NCI-H524 (cell line): ENCODE measurements at regions not wholly inside any gene's neighbourhood (a gene's known extent, or its start where the extent isn't known, plus 50 kb on each side); places are given as distances from the start of the nearest gene placed in this dataset.

Experiments used
- DNase-seq, 2 experiments: peaks; one replicate each; lab custom pipeline; 2025; lab: John Stamatoyannopoulos, UW

DNA sequence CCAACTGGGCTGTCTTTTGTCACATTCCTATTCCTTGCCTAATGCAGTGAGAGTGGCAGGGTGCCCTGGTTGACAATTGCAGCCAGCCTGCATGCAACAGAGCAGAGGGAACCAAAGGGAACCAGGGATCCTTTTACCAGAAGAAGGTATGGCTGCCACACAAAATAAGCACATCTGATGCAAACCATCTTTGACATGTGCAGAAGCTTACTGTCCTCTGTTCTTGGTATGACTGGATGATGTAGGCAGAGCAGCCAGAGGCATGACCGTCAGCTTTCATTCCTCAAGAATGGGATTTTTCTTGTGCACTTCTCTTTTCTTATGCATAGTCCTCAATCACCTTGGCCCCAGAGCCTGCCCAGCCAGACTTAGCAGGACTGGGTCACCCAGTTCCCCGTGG, 116.1 kb downstream of the UQCRFS1 start:
- DNase-seq = no peak

DNA sequence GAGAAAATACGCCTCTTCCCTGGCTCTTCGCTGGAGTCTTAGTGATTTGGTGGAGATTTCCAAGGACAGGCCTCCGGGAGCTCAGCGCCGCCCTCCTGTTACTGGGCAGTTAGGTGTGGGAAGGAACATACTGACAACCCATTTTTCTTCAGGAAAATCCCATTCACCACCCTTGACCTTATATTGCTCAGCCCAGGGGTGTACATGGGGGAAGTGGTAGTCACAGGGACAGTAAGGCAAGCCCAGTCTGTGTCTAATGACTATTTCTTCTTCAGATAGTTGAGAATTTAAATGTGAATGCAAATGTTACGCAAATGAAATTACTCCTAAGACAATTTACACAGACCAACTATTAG, 119.4 kb downstream of the UQCRFS1 start:
- DNase-seq = no peak

DNA sequence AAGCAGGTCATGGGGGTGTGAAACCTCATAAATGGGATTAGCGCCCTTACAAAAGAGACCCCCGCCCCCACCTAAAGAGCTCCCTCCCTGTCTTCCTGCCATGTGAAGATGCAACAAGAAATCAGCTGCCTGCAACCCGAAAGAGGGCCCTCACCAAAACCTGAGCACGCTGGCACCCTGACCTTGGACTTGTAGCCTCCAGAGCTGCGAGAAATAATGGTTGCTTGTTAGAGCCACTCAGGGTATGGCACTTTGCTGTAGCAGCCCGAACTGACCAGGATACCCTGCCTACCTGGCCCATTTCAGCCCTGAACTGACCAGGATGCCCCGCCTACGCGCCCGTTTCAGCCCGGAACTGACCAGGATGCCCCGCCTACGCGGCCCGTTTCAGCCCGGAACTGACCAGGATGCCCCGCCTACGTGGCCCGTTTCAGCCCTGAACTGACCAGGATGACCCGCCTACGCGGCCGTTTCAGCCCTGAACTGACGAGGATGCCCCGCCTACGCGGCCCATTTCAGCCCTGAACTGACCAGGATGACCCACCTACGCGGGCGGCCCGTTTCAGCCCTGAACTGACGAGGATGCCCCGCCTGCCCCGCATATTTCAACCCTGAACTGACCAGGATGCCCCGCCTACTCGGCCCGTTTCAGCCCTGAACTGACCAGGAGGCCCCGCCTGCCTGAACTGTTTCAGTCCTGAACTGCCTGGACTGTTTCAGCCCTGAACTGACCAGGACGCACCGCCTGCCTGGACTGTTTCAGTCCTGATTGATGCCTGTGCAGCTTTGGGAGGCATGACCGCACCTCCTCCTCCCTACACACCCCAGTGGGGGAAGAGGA, 120.0 kb downstream of the UQCRFS1 start:
- no peak for DNase-seq

DNA sequence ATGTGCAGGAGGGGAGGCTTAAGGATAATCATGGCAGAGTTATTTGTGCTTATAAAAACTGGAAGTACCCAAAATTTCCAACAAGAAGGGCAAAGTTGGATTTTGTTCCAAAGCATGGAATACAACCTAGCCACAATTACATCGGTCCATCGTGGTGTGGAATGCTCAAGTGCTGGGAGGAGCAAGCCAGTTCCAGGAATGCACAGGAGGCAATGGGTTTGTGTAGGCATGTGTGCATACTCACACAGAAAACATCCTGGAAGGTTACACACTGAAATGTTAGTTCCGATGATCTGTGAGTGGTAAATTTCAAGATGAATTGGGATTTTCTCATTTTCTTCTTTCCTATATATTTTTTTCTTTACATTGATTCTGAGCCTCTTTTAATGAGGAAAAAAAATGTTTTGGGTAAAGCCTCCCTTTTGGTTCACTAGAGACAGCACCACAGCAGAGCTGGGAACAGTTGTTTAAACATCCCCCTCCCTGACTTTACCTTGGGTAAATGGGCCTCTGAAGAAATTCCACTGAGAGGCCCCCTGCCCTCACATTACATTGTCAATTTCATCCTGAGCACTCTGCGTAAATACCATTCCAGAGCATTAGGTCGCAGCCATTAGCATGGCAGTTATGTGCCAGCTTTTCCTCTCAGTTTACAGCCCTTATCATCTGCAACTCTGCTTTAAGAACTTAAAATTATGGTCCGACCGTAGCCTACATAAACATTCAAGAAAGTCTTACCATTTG, 122.0 kb downstream of the UQCRFS1 start:
- no peak for DNase-seq

DNA sequence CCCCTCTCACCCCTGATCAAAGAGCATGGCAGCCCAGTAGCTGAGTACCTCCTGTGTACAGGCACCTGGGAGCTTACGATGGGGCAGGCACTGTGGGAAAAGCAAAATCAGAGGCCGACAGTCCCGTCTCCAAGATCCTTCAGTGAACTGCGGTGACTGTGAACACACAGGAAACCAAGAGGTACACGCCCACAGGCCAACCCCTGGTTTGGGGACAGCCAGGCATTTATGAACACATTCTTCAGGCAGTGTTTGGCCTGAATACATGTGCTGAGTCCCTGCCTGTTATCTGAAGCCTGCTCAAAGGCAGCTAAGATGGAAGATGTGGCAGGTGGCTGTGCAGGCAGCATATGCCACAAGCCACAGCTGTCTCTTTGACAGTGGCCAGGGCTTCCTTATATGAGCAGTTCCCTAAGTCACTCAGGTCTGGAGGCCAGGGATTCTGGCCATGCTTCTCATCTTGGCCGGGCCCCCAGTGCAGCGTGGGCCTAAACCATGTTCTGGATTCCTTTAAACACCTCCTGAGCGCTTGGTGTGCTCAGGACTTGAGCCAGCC, 123.6 kb downstream of the UQCRFS1 start:
- DNase-seq = no peak

GRCh38 chr19:29088761-29089160, 124.2 kb downstream of the UQCRFS1 start:
- no peak for DNase-seq

DNA sequence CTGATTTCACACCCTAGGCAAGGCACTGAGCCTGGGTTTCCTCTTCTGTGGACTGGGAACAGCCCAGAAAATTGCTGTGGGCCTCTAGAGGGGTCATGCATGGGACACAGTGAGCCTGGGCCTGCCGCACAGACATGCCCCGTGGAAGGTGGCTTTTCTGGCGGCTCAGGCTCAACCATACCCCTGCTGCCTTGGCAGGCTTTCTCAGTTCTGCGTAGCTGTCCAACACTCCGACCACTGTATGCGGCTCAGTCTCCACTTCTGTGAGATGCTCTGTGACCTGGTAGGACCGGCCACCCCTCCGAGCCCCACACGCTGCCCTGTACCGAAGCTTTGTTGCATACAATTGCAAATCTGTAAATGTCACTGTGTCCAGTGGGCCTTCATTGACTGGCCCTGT, 126.3 kb downstream of the UQCRFS1 start:
- no peak for DNase-seq

GRCh38 chr19:29086182-29086581, 126.8 kb downstream of the UQCRFS1 start:
- DNase-seq = no peak

DNA sequence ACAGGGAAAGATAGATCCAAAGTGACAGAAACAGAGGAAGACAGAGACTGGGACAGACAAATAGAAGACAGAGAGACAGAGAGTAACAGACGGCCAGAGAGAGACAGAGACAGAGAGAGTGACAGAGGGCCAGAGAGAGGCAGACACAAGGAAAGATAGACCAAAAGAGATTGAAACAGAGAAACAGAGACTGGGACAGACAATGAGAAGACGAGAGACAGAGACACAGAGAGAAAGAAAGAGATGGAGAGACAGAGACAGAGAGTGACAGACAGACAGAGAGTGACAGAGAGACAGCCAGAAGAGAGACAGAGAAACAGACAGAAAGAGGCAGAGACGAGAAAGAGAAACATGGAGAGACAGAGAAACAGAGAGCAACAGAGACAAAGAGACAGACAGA, 127.3 kb downstream of the UQCRFS1 start:
- DNase-seq = no peak

DNA sequence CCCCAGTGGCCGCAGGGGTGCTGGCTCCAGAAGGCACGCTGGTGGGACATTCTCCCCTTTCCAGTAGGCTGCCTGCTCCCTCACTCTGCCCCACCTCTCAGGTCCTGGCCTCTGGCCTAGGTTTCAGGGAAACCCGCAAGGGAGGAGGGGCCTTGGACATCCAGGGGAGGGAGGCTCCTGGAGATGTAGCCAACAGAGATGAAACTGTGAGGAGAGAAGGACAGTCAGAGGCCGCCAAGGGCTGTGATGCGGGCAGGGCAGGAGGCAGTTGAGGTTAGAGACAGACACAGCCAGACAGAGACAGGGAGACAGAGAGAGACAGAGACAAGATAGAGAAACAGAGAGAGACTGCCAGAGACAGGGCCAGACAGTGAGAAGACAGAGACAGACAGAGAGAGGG, 127.7 kb downstream of the UQCRFS1 start:
- DNase-seq = no peak

DNA sequence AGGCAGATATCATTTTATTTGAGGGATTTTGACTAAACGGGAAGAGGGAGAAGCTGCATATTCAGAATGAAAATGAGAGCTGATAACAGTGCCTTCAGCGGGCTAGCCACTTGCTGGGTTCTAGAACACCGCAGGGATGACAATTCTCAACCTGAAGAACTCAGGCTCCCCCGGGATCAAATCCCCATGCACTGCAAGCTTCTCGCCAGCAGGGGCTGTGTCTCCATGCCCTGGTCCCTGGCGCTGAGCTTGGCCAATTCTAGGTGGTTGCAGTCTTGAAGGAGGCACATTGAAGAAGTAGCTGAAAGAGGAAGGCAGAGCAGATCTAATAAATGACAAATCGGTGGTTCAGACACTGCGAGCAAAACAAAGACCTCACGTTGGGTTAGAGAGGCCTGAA, 128.7 kb downstream of the UQCRFS1 start:
- no peak for DNase-seq

DNA sequence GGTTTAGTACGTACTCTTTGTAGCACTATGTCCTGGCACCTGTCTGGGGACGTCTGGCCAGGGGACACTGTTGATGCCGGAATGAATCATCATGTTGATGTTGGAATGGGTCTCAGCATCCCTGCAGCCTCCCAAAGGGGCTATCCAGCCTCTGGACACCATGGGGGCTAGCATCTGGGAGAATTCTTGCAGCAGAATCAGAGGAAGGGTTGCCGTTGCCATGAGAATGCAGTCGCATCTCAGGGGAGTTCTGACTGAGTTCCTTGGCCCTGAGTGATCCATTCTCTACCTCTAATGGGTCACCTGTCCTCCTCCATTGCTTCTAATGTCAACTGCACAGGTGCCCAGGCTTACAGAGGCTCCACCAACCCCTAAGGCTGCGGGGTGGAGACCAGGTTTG, 129.1 kb downstream of the UQCRFS1 start:
- no peak for DNase-seq

DNA sequence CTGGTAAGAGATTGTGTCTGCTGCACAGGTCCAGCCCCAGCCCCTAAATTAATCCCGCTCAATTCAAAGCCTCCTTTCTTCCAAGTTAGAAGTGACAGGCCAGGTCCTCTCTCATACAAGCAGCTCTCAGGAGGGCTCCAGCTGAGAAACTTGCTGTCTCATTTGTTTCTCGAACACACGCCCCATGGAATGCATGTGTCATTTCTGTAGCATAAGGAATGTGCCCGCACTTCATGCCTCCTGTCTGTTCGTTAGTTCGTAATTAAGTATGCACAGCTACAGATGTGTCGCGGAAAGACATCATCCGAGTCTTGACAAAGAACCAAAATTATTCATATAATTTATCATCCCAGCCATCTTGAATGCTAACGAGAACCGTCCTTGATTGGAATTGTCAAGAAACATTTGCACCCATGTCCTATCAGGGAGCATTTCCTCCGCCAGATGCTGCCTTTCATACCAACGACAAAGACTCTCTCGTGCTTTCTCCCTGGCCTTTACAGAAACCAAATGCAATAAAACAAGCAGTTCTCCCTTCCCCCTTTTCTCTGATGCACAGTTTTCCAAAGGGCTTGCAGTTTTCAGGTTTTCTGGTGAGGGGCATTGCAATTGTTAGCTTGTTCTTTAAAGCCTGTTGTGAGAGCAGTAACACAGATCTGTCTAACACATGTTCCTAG, 133.5 kb downstream of the UQCRFS1 start:
- DNase-seq = no peak

DNA sequence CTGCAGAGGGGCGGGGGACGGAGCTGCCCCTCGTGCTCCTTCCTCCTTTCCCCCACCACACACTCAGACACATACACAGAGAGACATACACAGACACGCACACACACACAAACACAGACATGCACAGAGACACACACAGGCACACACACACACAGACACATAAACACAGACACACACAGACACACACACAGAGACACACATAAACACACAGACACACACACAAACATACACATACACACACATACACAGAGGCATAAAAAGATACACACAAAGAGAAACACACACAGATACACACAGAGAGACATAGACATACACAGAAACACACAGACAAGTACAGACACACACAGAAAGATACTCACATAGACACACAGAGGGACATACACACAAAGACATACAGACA, 136.0 kb downstream of the UQCRFS1 start:
- DNase-seq = no peak

DNA sequence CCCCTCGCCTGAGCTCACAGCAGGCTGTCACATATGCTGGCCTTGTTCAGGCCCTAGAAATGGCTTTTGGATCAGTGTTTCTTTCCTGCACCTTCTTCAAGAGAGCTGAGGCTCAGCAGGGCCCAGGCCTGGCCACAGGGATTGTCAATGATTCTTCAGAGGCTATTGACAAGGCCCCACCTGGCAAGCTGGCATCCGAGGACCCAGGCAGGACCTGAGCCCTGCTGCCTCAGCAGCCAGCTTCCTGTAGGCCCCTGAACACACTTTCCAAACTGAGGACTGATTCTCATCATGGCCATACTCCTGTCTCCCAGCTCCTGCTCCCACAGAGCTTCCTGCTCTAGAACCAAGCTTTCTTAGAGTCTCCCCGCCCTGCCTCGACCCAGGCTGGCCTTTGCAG, 136.8 kb downstream of the UQCRFS1 start:
- DNase-seq = no peak

DNA sequence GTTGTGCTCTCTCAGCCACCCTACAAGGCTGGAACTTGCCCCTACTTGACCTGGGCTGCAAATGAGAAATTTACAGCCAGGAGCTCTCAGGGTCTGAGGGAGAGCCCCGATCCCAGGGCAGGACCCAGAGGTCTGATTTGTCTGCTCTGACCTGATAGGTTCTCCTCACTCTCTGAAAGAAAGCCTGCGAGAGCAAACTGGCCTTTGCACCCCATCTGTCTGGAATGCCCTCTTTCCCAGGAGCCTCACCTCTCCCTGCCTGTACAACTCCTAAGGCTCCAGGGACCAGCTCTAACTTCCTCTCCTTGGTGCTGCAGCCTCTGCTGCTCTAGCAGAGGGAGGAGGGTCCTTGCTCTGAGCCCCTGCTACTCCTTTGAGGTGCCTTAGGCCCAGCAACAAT, 137.8 kb downstream of the UQCRFS1 start:
- DNase-seq = no peak

GRCh38 chr19:29074579-29074978, 138.4 kb downstream of the UQCRFS1 start:
- DNase-seq = no peak

DNA sequence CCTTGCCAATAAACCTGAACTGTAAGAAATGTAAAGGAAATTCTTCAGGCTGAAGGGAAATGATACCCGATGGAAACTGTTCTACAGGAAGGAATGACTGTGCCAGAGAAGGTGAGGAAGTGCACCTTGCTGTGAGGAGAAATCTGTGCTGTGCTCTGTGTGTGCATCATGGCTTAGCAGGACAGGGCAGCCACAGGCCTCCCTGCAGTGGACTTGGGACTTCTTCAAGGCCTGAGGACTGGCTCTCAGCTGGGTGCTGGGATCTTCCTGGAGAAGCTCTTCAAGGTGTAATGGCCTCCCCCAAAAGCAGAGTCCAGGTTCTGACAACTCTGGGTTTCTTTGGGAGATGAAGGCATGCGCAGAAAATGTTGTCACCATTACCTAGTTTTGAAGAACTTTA, 145.1 kb downstream of the UQCRFS1 start:
- no peak for DNase-seq

- DNase-seq = no peak
These were observed 150.2 kb downstream of the UQCRFS1 start for GRCh38 chr19:29062475-29063435.

- DNase-seq = no peak
These were observed 152.1 kb downstream of the UQCRFS1 start for GRCh38 chr19:29060813-29061364.

DNA sequence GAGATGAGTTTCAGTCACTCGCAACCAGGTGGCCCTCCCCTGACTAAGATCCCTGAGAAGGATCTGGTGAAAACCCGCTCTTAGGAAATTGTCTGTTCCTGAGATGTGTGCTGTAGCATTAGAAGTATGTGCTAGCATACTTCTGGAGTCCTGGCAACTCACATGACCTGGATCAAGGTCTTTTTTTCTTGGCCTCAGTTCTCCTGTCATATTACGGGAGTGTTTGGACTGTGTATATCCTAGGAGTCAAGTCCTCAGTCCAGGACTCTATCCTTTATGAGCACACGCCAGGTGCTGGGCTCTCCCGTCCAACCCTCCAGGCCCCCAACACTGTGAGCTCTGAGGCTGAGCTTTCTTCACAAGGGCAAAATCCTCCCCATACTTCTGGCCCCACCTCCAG, 156.4 kb downstream of the UQCRFS1 start:
- no peak for DNase-seq
